Stomach (tissue), 8 donors: ENCODE measurements at regions not wholly inside any gene's neighbourhood (a gene's known extent, or its start where the extent isn't known, plus 50 kb on each side); places are given as distances from the start of the nearest gene placed in this dataset.

Experiments
- DNase-seq, 2 donors: peaks; one replicate each; pipeline versions ENCODE4 v3.0.0 to v3.0.0-alpha.2; 2013 to 2019
- H3K27ac ChIP-seq, 5 donors: fragments of 200-600 bp in 4 of 5; sonication (generic) in 4 of 5; one replicate each; pipeline ENCODE4 v1.5.1; 2013 to 2019; ENCODE audit warnings: mild to moderate bottlenecking in 1 of 5, moderate library complexity in 1 of 5
- H3K27me3 ChIP-seq, 3 donors: fragments of 200-600 bp; sonication (generic); one replicate each; pipeline ENCODE4 v1.5.1; 2017 to 2019; ENCODE audit warnings: mixed run types in 1 of 3
- H3K36me3 ChIP-seq, 4 donors: fragments of 200-600 bp; sonication (generic); 1 replicate in 3 of 4; 2 replicates in 1 of 4; pipeline ENCODE4 v1.5.1; 2016 to 2019
- H3K4me1 ChIP-seq, 4 donors: fragments of 200-600 bp; sonication (generic); one replicate each; pipeline ENCODE4 v1.5.1; 2016 to 2019
- H3K4me3 ChIP-seq, 4 donors: fragments of 200-600 bp; sonication (generic) in 3 of 4; one replicate each; pipeline ENCODE4 v1.5.1; 2016 to 2019; ENCODE audit warnings: mild to moderate bottlenecking in 1 of 4
- H3K9me3 ChIP-seq, 4 donors: fragments of 200-600 bp; sonication (generic); one replicate each; pipeline ENCODE4 v1.5.1; 2016 to 2019
- CTCF ChIP-seq, 7 experiments: fragments of 450-650 bp in 4 of 7; fragments of 200-600 bp in 3 of 7; sonication (generic) in 3 of 7; IDR thresholded peaks; one replicate each; pipeline ENCODE4 v1.5.1; 2016 to 2019; ENCODE audit warnings: antibody characterized with exemption in 7 of 7, control low read depth in 2 of 7, mild to moderate bottlenecking in 1 of 7
- EP300 ChIP-seq: sonication (generic); formaldehyde crosslinking; IDR thresholded peaks from one replicate; pipeline ENCODE4 v1.6.1; 2017; ENCODE audit warnings: antibody characterized with exemption
- POLR2A ChIP-seq, 4 donors: fragments of 450-650 bp; IDR thresholded peaks; one replicate each; pipeline ENCODE4 v1.6.1; 2016; ENCODE audit warnings: antibody characterized with exemption in 4 of 4, control low read depth in 2 of 4, mild to moderate bottlenecking in 1 of 4, moderate library complexity in 1 of 4
- POLR2AphosphoS5 ChIP-seq, 3 donors: sonication (generic); formaldehyde crosslinking; IDR thresholded peaks; one replicate each; pipeline ENCODE4 v1.6.1; 2016; ENCODE audit warnings: antibody characterized with exemption in 3 of 3
- WGBS, 5 donors: extraction: QIAGEN DNeasy Blood & Tissue Kit in 3 of 5; methylation state at CpG; one replicate each; pipeline versions ENCODE4 v1.1.5 to v1.1.7; 2013 to 2018; 5-methylcytosine and 5-hydroxymethylcytosine counted together
- intact Hi-C: fragments of 100-400 bp; cut with DNase I; formaldehyde crosslinking; loops from one replicate; pipeline ENCODE4 v1.15.1; 2023; ENCODE audit warnings: low total_unique reads
- donor health status: healthy with polysubstance abuse.
- donor health status: Bipolar disorder and iron deficiency.
- donor health status: healthy.

GRCh38 chr15:66858423-66859207, 156.6 kb downstream of the SMAD6 start:
- intact Hi-C loops: no loop called here
- no peaks in the 10 kb centered on the region for H3K9me3 ChIP-seq
- no peaks in the 10 kb centered on the region for H3K27me3 ChIP-seq
- TF ChIP-seq CTCF (IDR thresholded peaks at IDR 0.05): no peak
- no peak for TF ChIP-seq POLR2A (IDR thresholded peaks at IDR 0.05)
- no peak for TF ChIP-seq POLR2AphosphoS5 (IDR thresholded peaks at IDR 0.05)
- no peak overlapping the region for H3K27ac ChIP-seq
- 69 to 78% (median 73%) methylated on average over 7 of the region's 7 CpGs for WGBS, 5 donors
- peaks cover 0 to 9% (median 5%) of the 10 kb centered on the region in 4 donors for H3K4me1 ChIP-seq
- H3K4me3 ChIP-seq: no peak overlapping the region
- H3K36me3 ChIP-seq: no peaks in the 10 kb centered on the region
- DNase-seq: no peak

GRCh38 chr15:66859688-66860253, 157.7 kb downstream of the SMAD6 start:
- H3K9me3 ChIP-seq: no peaks in the 10 kb centered on the region
- no peak overlapping the region for H3K27ac ChIP-seq
- DNase-seq: no peak
- WGBS, 5 donors: 84 to 94% (median 90%) methylated on average over 8 of the region's 8 CpGs
- no peaks in the 10 kb centered on the region for H3K27me3 ChIP-seq
- no peak overlapping the region for H3K4me3 ChIP-seq
- TF ChIP-seq POLR2A (IDR thresholded peaks at IDR 0.05) (no peak), POLR2AphosphoS5 (IDR thresholded peaks at IDR 0.05) (no peak), EP300 (no peak), CTCF (IDR thresholded peaks at IDR 0.05) (no peak)
- peaks cover 0 to 9% (median 4%) of the 10 kb centered on the region in 4 donors for H3K4me1 ChIP-seq
- intact Hi-C loops: no loop called here
- no peaks in the 10 kb centered on the region for H3K36me3 ChIP-seq

GRCh38 chr15:66860844-66861243, 158.8 kb downstream of the SMAD6 start:
- no peak for DNase-seq
- intact Hi-C loops: no loop called here
- TF ChIP-seq CTCF (IDR thresholded peaks at IDR 0.05) (no peak), EP300 (no peak), POLR2A (IDR thresholded peaks at IDR 0.05) (no peak), POLR2AphosphoS5 (IDR thresholded peaks at IDR 0.05) (no peak)
- Histone ChIP-seq H3K4me1 (peaks cover 0 to 9% (median 4%) of the 10 kb centered on the region in 4 donors), H3K36me3 (peaks cover 0 to 3% (median 0%) of the 10 kb centered on the region in 4 donors), H3K27ac (no peak overlapping the region), H3K9me3 (no peaks in the 10 kb centered on the region), H3K4me3 (no peak overlapping the region), H3K27me3 (no peaks in the 10 kb centered on the region)
- WGBS, 5 donors: 86 to 94% (median 90%) methylated on average over 3 of the region's 3 CpGs

GRCh38 chr15:66862111-66862939, 160.3 kb downstream of the SMAD6 start:
- Histone ChIP-seq H3K27ac (no peak overlapping the region), H3K4me1 (peaks cover 0 to 9% (median 4%) of the 10 kb centered on the region in 4 donors), H3K4me3 (no peak overlapping the region), H3K27me3 (no peaks in the 10 kb centered on the region), H3K9me3 (no peaks in the 10 kb centered on the region), H3K36me3 (peaks cover 0 to 4% (median 0%) of the 10 kb centered on the region in 4 donors)
- TF ChIP-seq CTCF (IDR thresholded peaks at IDR 0.05): no peak
- no peak for TF ChIP-seq POLR2A (IDR thresholded peaks at IDR 0.05)
- no peak for TF ChIP-seq EP300
- no peak for TF ChIP-seq POLR2AphosphoS5 (IDR thresholded peaks at IDR 0.05)
- WGBS, 5 donors: 80 to 88% (median 83%) methylated on average over 10 of the region's 10 CpGs
- no peak for DNase-seq
- intact Hi-C loops: no loop called here
